ENCODE measurements at regions not wholly inside any gene's neighbourhood (a gene's known extent, or its start where the extent isn't known, plus 50 kb on each side); places are given as distances from the start of the nearest gene placed in this dataset.

GRCh38 chr7:9836671-9837070 lies 1137.0 kb upstream of the PHF14 start:
- Histone ChIP-seq H4K20me1 (ENCODE audit: insufficient read depth) (no peaks in the 10 kb centered on the region), H3K36me3 (ENCODE audit: insufficient read depth, low read length) (no peaks in the 10 kb centered on the region), H3K4me3 (ENCODE audit: low read length) (no peak overlapping the region), H3K9me3 (ENCODE audit: low read length) (no peaks in the 10 kb centered on the region), H3K27ac (ENCODE audit: low read length) (no peak overlapping the region), H3K79me2 (replicated peaks; ENCODE audit: insufficient read depth, low read length) (no peaks in the 10 kb centered on the region), H2AFZ (ENCODE audit: low read depth, low read length) (no peak overlapping the region), H3K27me3 (ENCODE audit: insufficient read depth, low read depth, low read length) (no peaks in the 10 kb centered on the region), H3K9me2 (ENCODE audit: insufficient read depth, low read length) (no peaks in the 10 kb centered on the region), H3F3A (ENCODE audit: insufficient read depth, low read length, poor library complexity, severe bottlenecking) (no peaks in the 10 kb centered on the region), H3K9ac (ENCODE audit: low read length) (no peak overlapping the region), H3K4me2 (ENCODE audit: low read length) (no peak overlapping the region)
- TF ChIP-seq, protein P1, sequence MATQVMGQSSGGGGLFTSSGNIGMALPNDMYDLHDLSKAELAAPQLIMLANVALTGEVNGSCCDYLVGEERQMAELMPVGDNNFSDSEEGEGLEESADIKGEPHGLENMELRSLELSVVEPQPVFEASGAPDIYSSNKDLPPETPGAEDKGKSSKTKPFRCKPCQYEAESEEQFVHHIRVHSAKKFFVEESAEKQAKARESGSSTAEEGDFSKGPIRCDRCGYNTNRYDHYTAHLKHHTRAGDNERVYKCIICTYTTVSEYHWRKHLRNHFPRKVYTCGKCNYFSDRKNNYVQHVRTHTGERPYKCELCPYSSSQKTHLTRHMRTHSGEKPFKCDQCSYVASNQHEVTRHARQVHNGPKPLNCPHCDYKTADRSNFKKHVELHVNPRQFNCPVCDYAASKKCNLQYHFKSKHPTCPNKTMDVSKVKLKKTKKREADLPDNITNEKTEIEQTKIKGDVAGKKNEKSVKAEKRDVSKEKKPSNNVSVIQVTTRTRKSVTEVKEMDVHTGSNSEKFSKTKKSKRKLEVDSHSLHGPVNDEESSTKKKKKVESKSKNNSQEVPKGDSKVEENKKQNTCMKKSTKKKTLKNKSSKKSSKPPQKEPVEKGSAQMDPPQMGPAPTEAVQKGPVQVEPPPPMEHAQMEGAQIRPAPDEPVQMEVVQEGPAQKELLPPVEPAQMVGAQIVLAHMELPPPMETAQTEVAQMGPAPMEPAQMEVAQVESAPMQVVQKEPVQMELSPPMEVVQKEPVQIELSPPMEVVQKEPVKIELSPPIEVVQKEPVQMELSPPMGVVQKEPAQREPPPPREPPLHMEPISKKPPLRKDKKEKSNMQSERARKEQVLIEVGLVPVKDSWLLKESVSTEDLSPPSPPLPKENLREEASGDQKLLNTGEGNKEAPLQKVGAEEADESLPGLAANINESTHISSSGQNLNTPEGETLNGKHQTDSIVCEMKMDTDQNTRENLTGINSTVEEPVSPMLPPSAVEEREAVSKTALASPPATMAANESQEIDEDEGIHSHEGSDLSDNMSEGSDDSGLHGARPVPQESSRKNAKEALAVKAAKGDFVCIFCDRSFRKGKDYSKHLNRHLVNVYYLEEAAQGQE (IDR thresholded peaks at IDR 0.05; ENCODE audit: borderline replicate concordance), result no peak
- TF ChIP-seq POLR2AphosphoS5 (IDR thresholded peaks at IDR 0.05) (no peak), SMC3 (conservative IDR thresholded peaks at IDR 0.05; ENCODE audit: poor library complexity) (no peak), EZH2 (IDR thresholded peaks at IDR 0.05; ENCODE audit: borderline replicate concordance, insufficient read depth, low read length, poor library complexity, severe bottlenecking) (no peak), EP300 (conservative IDR thresholded peaks at IDR 0.05; ENCODE audit: poor library complexity, severe bottlenecking) (no peak), RAD21 (conservative IDR thresholded peaks at IDR 0.05) (no peak), TAF1 (IDR thresholded peaks at IDR 0.05; ENCODE audit: low read depth) (no peak), MXI1 (conservative IDR thresholded peaks at IDR 0.05; ENCODE audit: poor library complexity, severe bottlenecking) (no peak)
- TF ChIP-seq, protein P2, sequence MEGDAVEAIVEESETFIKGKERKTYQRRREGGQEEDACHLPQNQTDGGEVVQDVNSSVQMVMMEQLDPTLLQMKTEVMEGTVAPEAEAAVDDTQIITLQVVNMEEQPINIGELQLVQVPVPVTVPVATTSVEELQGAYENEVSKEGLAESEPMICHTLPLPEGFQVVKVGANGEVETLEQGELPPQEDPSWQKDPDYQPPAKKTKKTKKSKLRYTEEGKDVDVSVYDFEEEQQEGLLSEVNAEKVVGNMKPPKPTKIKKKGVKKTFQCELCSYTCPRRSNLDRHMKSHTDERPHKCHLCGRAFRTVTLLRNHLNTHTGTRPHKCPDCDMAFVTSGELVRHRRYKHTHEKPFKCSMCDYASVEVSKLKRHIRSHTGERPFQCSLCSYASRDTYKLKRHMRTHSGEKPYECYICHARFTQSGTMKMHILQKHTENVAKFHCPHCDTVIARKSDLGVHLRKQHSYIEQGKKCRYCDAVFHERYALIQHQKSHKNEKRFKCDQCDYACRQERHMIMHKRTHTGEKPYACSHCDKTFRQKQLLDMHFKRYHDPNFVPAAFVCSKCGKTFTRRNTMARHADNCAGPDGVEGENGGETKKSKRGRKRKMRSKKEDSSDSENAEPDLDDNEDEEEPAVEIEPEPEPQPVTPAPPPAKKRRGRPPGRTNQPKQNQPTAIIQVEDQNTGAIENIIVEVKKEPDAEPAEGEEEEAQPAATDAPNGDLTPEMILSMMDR (IDR thresholded peaks at IDR 0.05; ENCODE audit: poor library complexity, severe bottlenecking), result no peak

GRCh38 chr7:9842301-9842700 lies 1131.4 kb upstream of the PHF14 start:
- H2AFZ ChIP-seq (ENCODE audit: low read depth, low read length), result no peak overlapping the region

More at GRCh38 chr7:9842301-9842700, 1131.4 kb upstream of the PHF14 start:
- H4K20me1 ChIP-seq (ENCODE audit: insufficient read depth), result no peaks in the 10 kb centered on the region
- H3K36me3 ChIP-seq (ENCODE audit: insufficient read depth, low read length), result no peaks in the 10 kb centered on the region
- H3K9me2 ChIP-seq (ENCODE audit: insufficient read depth, low read length), result no peaks in the 10 kb centered on the region
- H3K4me2 ChIP-seq (ENCODE audit: low read length), result no peak overlapping the region
- H3K79me2 ChIP-seq (replicated peaks; ENCODE audit: insufficient read depth, low read length), result no peaks in the 10 kb centered on the region
- no peak overlapping the region for H3K27ac ChIP-seq (ENCODE audit: low read length)
- no peaks in the 10 kb centered on the region for H3K27me3 ChIP-seq (ENCODE audit: insufficient read depth, low read depth, low read length)
- TF ChIP-seq, protein P2 (IDR thresholded peaks at IDR 0.05; ENCODE audit: poor library complexity, severe bottlenecking), result no peak
- TF ChIP-seq SMC3 (conservative IDR thresholded peaks at IDR 0.05; ENCODE audit: poor library complexity) (no peak), EP300 (conservative IDR thresholded peaks at IDR 0.05; ENCODE audit: poor library complexity, severe bottlenecking) (no peak)
- H3K9me3 ChIP-seq (ENCODE audit: low read length), result no peaks in the 10 kb centered on the region
- H3K4me3 ChIP-seq (ENCODE audit: low read length), result no peak overlapping the region
- H3K9ac ChIP-seq (ENCODE audit: low read length), result no peak overlapping the region
- no peaks in the 10 kb centered on the region for H3F3A ChIP-seq (ENCODE audit: insufficient read depth, low read length, poor library complexity, severe bottlenecking)

Measured in neural cell (in vitro differentiated cells).